ENCODE measurements at regions not wholly inside any gene's neighbourhood (a gene's known extent, or its start where the extent isn't known, plus 50 kb on each side); places are given as distances from the start of the nearest gene placed in this dataset.

DNA sequence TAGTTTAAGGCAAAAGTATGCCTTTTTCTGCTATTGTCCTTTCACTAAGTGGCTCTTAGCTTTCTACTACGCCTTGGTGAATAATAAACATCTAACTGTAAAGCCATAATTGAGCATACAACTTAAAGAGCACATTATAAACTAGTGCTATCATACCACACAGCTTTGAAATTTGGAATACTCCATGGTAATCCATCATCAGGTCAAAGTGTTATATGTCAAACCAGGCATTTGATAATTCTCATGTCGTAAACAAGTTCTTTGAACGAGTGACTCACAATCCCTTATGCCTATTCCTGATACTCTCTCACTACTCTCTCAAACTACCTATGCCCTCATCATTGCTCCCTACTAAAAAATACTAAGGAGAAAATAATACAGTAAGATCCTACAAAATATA is 60.3 kb upstream of the FMN2 start:
- no peak for TF ChIP-seq JUND (IDR thresholded peaks at IDR 0.05; ENCODE audit: low read depth)
- in situ Hi-C loops (cut with HindIII; ENCODE audit: low pct_unique_long_range_greater_than_20kb, low sequenced_read_pairs): no loop called here
- no peak for DNase-seq (ENCODE audit: low read depth in 1 of 2, low spot score in 1 of 2)

DNA sequence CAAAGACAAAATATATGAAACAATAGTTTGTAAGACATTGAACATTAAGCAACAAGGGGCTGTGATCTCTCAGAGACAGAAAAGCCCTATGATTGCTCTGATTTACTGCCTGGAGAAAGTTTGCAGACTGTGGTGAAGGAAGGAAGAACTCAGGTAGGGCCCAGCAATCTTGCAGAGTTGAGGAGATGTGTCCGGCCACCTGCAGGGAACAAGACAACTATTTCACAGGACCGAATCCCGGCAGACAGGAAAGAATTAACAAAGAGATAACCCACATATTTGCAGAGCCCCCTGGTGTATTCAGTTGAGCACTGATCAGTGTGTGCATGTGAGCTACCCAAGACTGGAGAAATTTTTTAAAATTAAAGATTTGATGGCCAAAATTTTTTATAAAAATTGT is 58.3 kb upstream of the FMN2 start:
- TF ChIP-seq JUND (IDR thresholded peaks at IDR 0.05; ENCODE audit: low read depth): no peak
- DNase-seq (ENCODE audit: low read depth in 1 of 2, low spot score in 1 of 2): no peak
- in situ Hi-C loops (cut with HindIII; ENCODE audit: low pct_unique_long_range_greater_than_20kb, low sequenced_read_pairs): no loop called here

DNA sequence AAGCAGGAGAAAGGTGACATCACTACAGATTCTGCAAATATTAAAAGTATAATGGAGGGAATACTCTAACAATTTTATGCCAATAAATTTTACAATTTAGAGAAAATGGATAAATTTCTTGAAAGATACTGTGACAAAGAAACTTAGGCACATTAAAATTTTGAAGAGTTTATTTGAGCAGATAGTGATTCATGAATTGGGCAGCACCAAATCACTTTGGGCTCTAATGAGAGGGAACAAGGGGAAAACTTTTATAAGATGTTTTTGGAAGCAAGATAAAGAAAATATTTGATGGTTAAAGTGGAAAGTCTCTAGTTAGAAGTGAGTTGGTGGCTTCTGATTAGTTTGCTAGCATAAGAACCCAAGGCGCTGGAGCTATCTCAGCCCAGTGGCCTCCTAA is 55.2 kb upstream of the FMN2 start:
- in situ Hi-C loops (cut with HindIII; ENCODE audit: low pct_unique_long_range_greater_than_20kb, low sequenced_read_pairs): no loop called here
- DNase-seq (ENCODE audit: low read depth in 1 of 2, low spot score in 1 of 2): no peak
- no peak for TF ChIP-seq JUND (IDR thresholded peaks at IDR 0.05; ENCODE audit: low read depth)

Measured in T47D (cell line).